HEK293T (cell line): ENCODE measurements at regions not wholly inside any gene's neighbourhood (a gene's known extent, or its start where the extent isn't known, plus 50 kb on each side); places are given as distances from the start of the nearest gene placed in this dataset.

Experiments used
- CTCF ChIA-PET: fragments of 350-600 bp; formaldehyde crosslinking; extraction: SDS; loops from one replicate; lab custom pipeline; 2021; ENCODE audit warnings: antibody characterized with exemption, inconsistent platforms; lab: Yijun Ruan, JAX
- POLR2A ChIA-PET: fragments of 350-600 bp; formaldehyde crosslinking; extraction: SDS; loops from one replicate; lab custom pipeline; 2020; ENCODE audit warnings: antibody characterized with exemption, inconsistent platforms; lab: Yijun Ruan, JAX
- DNase-seq: peaks from one replicate; pipeline ENCODE4 v3.0.0; 2012; ENCODE audit warnings: mixed read lengths; ENCODE audit errors: extremely low spot score
- ARNT ChIP-seq: fragments of 450-650 bp; IDR thresholded peaks from 2 replicates; pipeline ENCODE4 v1.6.1; 2017; ENCODE audit warnings: mild to moderate bottlenecking
- BHLHE40 ChIP-seq: fragments of 450-650 bp; IDR thresholded peaks from 2 replicates; pipeline ENCODE4 v1.6.1; 2016; ENCODE audit warnings: mild to moderate bottlenecking, moderate library complexity, borderline replicate concordance
- CTBP1 ChIP-seq: fragments of 450-650 bp; IDR thresholded peaks from 2 replicates; pipeline ENCODE4 v1.6.1; 2016; ENCODE audit warnings: borderline replicate concordance
- ELF4 ChIP-seq: fragments of 450-650 bp; IDR thresholded peaks from 2 replicates; pipeline ENCODE4 v1.6.1; 2017; ENCODE audit warnings: antibody characterized with exemption
- FOXA1 ChIP-seq: fragments of 450-650 bp; IDR thresholded peaks from 2 replicates; pipeline ENCODE4 v1.6.1; 2016; ENCODE audit warnings: mild to moderate bottlenecking
- FOXK2 ChIP-seq: fragments of 450-650 bp; IDR thresholded peaks from 2 replicates; pipeline ENCODE4 v1.6.1; 2016; ENCODE audit warnings: mild to moderate bottlenecking
- FOXM1 ChIP-seq: fragments of 450-650 bp; IDR thresholded peaks from 2 replicates; pipeline ENCODE4 v1.6.1; 2017; ENCODE audit warnings: mild to moderate bottlenecking, borderline replicate concordance
- HDGF ChIP-seq: fragments of 450-650 bp; IDR thresholded peaks from 2 replicates; pipeline ENCODE4 v1.6.1; 2017; ENCODE audit warnings: antibody characterized with exemption, borderline replicate concordance
- L3MBTL2 ChIP-seq: fragments of 450-650 bp; conservative IDR thresholded peaks from 2 replicates; pipeline ENCODE4 v1.6.1; 2016; ENCODE audit warnings: mild to moderate bottlenecking
- LEF1 ChIP-seq: fragments of 450-650 bp; IDR thresholded peaks from 2 replicates; pipeline ENCODE4 v1.6.1; 2017; ENCODE audit warnings: mild to moderate bottlenecking, borderline replicate concordance
- NFRKB ChIP-seq: fragments of 450-650 bp; IDR thresholded peaks from 2 replicates; pipeline ENCODE4 v1.6.1; 2016; ENCODE audit warnings: mild to moderate bottlenecking, moderate library complexity
- PKNOX1 ChIP-seq: fragments of 450-650 bp; IDR thresholded peaks from 2 replicates; pipeline ENCODE4 v1.6.1; 2016
- SP1 ChIP-seq: fragments of 450-650 bp; IDR thresholded peaks from 2 replicates; pipeline ENCODE4 v1.6.1; 2017
- SUZ12 ChIP-seq: fragments of 450-650 bp; IDR thresholded peaks from 2 replicates; pipeline ENCODE4 v1.6.1; 2016; ENCODE audit warnings: mild to moderate bottlenecking
- TARDBP ChIP-seq: fragments of 450-650 bp; IDR thresholded peaks from 2 replicates; pipeline ENCODE4 v1.6.1; 2016
- ZNF384 ChIP-seq: fragments of 450-650 bp; IDR thresholded peaks from 2 replicates; pipeline ENCODE4 v1.6.1; 2016

- CTCF ChIA-PET, result interaction anchor here (0.8 kb wide), 1 partner anchor 85 kb away, joined by 6 read pairs; no protein-coding TSS in a partner anchor
- TF ChIP-seq SUZ12 (no peak), LEF1 (no peak), FOXK2 (no peak), FOXM1 (no peak), SP1 (no peak), FOXA1 (no peak), L3MBTL2 (no peak), ELF4 (no peak), HDGF (no peak), CTBP1 (no peak), BHLHE40 (no peak), NFRKB (no peak), TARDBP (no peak), ZNF384 (no peak), PKNOX1 (no peak), ARNT (no peak)
- no peak for DNase-seq
- POLR2A ChIA-PET, result no interaction called here
Measured at GRCh38 chr7:25619963-25620799, 391.9 kb upstream of the NPVF start.

- DNase-seq, result no peak
- ChIA-PET POLR2A (interaction anchor here (0.7 kb wide), 1 partner anchor 78 kb away, joined by 3 read pairs; no protein-coding TSS in a partner anchor), CTCF (no interaction called here)
- TF ChIP-seq ZNF384 (no peak), CTBP1 (no peak), LEF1 (no peak), ARNT (no peak), HDGF (no peak), SUZ12 (no peak), BHLHE40 (no peak), ELF4 (no peak)
Measured at GRCh38 chr7:25621993-25622392, 393.7 kb upstream of the NPVF start.

- DNase-seq, result no peak
- ChIA-PET CTCF (no interaction called here), POLR2A (no interaction called here)
- TF ChIP-seq ARNT (no peak), FOXA1 (no peak), TARDBP (no peak), HDGF (no peak), SP1 (no peak), LEF1 (no peak), CTBP1 (no peak), FOXM1 (no peak)
Measured at GRCh38 chr7:25622695-25623094, 394.4 kb upstream of the NPVF start.

GRCh38 chr7:25624051-25624450 is 395.8 kb upstream of the NPVF start:
- CTCF ChIA-PET, result interaction anchor here (0.6 kb wide), 1 partner anchor 196 kb away, joined by 4 read pairs; no protein-coding TSS in a partner anchor
- DNase-seq, result no peak
- TF ChIP-seq SP1, result no peak
- no peak for TF ChIP-seq BHLHE40
- no peak for TF ChIP-seq HDGF
- no peak for TF ChIP-seq NFRKB
- POLR2A ChIA-PET, result no interaction called here

- CTCF ChIA-PET, result interaction anchor here (0.6 to 1.1 kb wide), 2 partner anchors 57 to 226 kb away, joined by 3 to 4 read pairs; no protein-coding TSS in a partner anchor
- DNase-seq, result no peak
- TF ChIP-seq CTBP1 (no peak), HDGF (no peak), FOXA1 (no peak), SP1 (no peak), NFRKB (no peak), PKNOX1 (no peak), TARDBP (no peak), SUZ12 (no peak), L3MBTL2 (no peak), LEF1 (no peak), FOXK2 (no peak), ZNF384 (no peak), BHLHE40 (no peak)
- POLR2A ChIA-PET, result no interaction called here
Measured at GRCh38 chr7:25624833-25625232, 396.5 kb upstream of the NPVF start.

- TF ChIP-seq NFRKB, result no peak
- no peak for TF ChIP-seq TARDBP
- TF ChIP-seq FOXM1, result no peak
- DNase-seq, result no peak
- CTCF ChIA-PET, result interaction anchor here (0.6 to 1.1 kb wide), 2 partner anchors 226 to 259 kb away, joined by 3 read pairs; no protein-coding TSS in a partner anchor
- POLR2A ChIA-PET, result no interaction called here
Measured at GRCh38 chr7:25625306-25625992, 397.2 kb upstream of the NPVF start.
